Erythroblast (primary cell): ENCODE measurements at regions not wholly inside any gene's neighbourhood (a gene's known extent, or its start where the extent isn't known, plus 50 kb on each side); places are given as distances from the start of the nearest gene placed in this dataset.

Source experiments
- GATA1 ChIP-seq: IDR thresholded peaks from 2 replicates; pipeline ENCODE4 v1.6.1; 2011; ENCODE audit warnings: low read depth, mild to moderate bottlenecking, control low read depth, low read length, moderate library complexity
- POLR2A ChIP-seq: IDR thresholded peaks from 2 replicates; pipeline ENCODE4 v1.6.1; 2011; ENCODE audit warnings: mild to moderate bottlenecking, low read length

DNA sequence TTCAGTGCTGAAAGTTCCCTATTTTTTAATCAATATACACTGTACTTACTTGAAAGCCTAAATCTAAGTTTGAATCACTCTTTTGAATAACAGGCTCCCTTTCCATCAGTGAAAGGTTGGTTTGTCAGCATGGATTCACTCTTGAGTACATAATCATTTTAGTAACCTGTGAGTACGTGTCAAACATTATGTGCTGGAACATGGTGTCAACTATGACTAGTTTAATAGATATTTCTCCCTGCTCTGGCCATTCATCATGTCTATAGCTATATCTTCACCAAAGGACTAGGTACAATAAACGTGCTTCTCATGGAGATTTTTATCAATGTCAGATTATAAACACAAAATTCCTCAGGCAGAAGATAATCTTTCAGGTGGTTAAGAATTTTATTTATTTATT, 61.7 kb upstream of the MDFIC start:
- TF ChIP-seq POLR2A = no peak
- no peak for TF ChIP-seq GATA1
